ENCODE measurements at regions not wholly inside any gene's neighbourhood (a gene's known extent, or its start where the extent isn't known, plus 50 kb on each side); places are given as distances from the start of the nearest gene placed in this dataset.

DNA sequence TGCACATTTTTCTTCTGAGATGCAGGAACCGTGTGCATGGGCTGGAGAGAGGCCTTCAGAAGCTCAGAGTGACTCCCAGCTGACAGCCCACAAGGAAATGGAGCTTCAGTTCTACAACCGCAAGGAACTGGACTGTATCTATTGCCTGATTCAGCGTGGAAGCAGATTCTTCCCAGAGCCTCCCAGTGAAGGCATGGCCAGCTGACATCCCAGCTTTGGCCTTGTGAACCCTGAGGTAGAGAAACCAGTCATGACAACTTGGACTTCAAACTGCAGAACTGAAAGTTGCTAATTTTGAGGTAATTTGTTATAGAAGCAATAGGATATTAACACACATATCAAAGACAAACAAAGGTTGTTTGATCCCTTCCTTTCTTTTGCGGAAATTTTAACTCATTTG lies 94.3 kb upstream of the NOX3 start:
- TF ChIP-seq, protein P1, sequence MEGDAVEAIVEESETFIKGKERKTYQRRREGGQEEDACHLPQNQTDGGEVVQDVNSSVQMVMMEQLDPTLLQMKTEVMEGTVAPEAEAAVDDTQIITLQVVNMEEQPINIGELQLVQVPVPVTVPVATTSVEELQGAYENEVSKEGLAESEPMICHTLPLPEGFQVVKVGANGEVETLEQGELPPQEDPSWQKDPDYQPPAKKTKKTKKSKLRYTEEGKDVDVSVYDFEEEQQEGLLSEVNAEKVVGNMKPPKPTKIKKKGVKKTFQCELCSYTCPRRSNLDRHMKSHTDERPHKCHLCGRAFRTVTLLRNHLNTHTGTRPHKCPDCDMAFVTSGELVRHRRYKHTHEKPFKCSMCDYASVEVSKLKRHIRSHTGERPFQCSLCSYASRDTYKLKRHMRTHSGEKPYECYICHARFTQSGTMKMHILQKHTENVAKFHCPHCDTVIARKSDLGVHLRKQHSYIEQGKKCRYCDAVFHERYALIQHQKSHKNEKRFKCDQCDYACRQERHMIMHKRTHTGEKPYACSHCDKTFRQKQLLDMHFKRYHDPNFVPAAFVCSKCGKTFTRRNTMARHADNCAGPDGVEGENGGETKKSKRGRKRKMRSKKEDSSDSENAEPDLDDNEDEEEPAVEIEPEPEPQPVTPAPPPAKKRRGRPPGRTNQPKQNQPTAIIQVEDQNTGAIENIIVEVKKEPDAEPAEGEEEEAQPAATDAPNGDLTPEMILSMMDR (IDR thresholded peaks at IDR 0.05) = no peak
- TF ChIP-seq POLR2A (IDR thresholded peaks at IDR 0.05; ENCODE audit: low read depth) (no peak), POLR2AphosphoS5 (IDR thresholded peaks at IDR 0.05) (no peak), EP300 (IDR thresholded peaks at IDR 0.05) (no peak)

Data from esophagus muscularis mucosa (tissue), 4 donors.